Astrocyte (in vitro differentiated cells and primary cell): ENCODE measurements at regions not wholly inside any gene's neighbourhood (a gene's known extent, or its start where the extent isn't known, plus 50 kb on each side); places are given as distances from the start of the nearest gene placed in this dataset.

Experiments
- DNase-seq: peaks from one replicate; pipeline ENCODE4 v3.0.0-alpha.2; 2010; ENCODE audit warnings: low read depth
- FAIRE-seq: peaks from 2 replicates; lab custom pipeline; 2011; peaks lifted over from hg19 to GRCh38; lab: Jason Lieb, UNC
- H2AFZ ChIP-seq: 2 replicates; pipeline ENCODE4 v1.6.0; 2012; ENCODE audit warnings: low read depth, low read length, inconsistent platforms
- H3K27ac ChIP-seq: 2 replicates; pipeline ENCODE4 v1.5.1; 2011; ENCODE audit warnings: low read depth, low read length, inconsistent platforms
- H3K27me3 ChIP-seq: 2 replicates; pipeline ENCODE4 v1.6.0; 2011; ENCODE audit warnings: low read length, inconsistent platforms; ENCODE audit not compliant: insufficient read depth
- H3K36me3 ChIP-seq: 2 replicates; pipeline ENCODE4 v1.5.1; 2011; ENCODE audit warnings: low read length, inconsistent platforms; ENCODE audit not compliant: insufficient read depth
- H3K4me1 ChIP-seq: 2 replicates; pipeline ENCODE4 v1.5.1; 2011; ENCODE audit warnings: low read length, inconsistent platforms; ENCODE audit not compliant: insufficient read depth
- H3K4me2 ChIP-seq: 2 replicates; pipeline ENCODE4 v1.6.0; 2012; ENCODE audit warnings: low read length, inconsistent platforms
- H3K4me3 ChIP-seq: 2 replicates; pipeline ENCODE4 v1.5.1; 2011; ENCODE audit warnings: low read depth, mild to moderate bottlenecking, low read length, inconsistent platforms; ENCODE audit not compliant: insufficient read depth
- H3K79me2 ChIP-seq: 2 replicates; pipeline ENCODE4 v1.6.0; 2012; ENCODE audit warnings: mild to moderate bottlenecking, low read length, inconsistent platforms; ENCODE audit not compliant: insufficient read depth
- H3K9ac ChIP-seq: 2 replicates; pipeline ENCODE4 v1.6.0; 2012; ENCODE audit warnings: mild to moderate bottlenecking, low read length, inconsistent platforms
- H3K9me3 ChIP-seq: 2 replicates; pipeline ENCODE4 v1.5.1; 2012; ENCODE audit warnings: low read depth, mild to moderate bottlenecking, low read length, inconsistent platforms; ENCODE audit not compliant: insufficient read depth
- H4K20me1 ChIP-seq: 2 replicates; pipeline ENCODE4 v1.6.0; 2012; ENCODE audit warnings: low read length, inconsistent platforms; ENCODE audit not compliant: insufficient read depth
- H3K27ac Mint-ChIP-seq: one replicate; pipeline ENCODE4 v1.8.0; 2021; ENCODE audit warnings: mild to moderate bottlenecking, mixed read lengths; ENCODE audit not compliant: unreplicated experiment
- H3K27me3 Mint-ChIP-seq: one replicate; pipeline ENCODE4 v1.8.0; 2021; ENCODE audit warnings: low read depth, mixed read lengths; ENCODE audit not compliant: unreplicated experiment
- H3K36me3 Mint-ChIP-seq: one replicate; pipeline ENCODE4 v1.8.0; 2021; ENCODE audit warnings: low read depth, mixed read lengths; ENCODE audit not compliant: unreplicated experiment
- H3K4me1 Mint-ChIP-seq: one replicate; pipeline ENCODE4 v1.8.0; 2021; ENCODE audit warnings: low read depth, mixed read lengths; ENCODE audit not compliant: unreplicated experiment
- H3K4me3 Mint-ChIP-seq: one replicate; pipeline ENCODE4 v1.8.0; 2021; ENCODE audit warnings: mild to moderate bottlenecking, moderate library complexity, mixed read lengths; ENCODE audit not compliant: unreplicated experiment
- H3K9me3 Mint-ChIP-seq: one replicate; pipeline ENCODE4 v1.8.0; 2021; ENCODE audit warnings: mild to moderate bottlenecking, mixed read lengths; ENCODE audit not compliant: unreplicated experiment
- EZH2 ChIP-seq: IDR thresholded peaks from 2 replicates; pipeline ENCODE4 v1.6.1; 2012; ENCODE audit warnings: mild to moderate bottlenecking, low read length, inconsistent platforms; ENCODE audit not compliant: insufficient read depth
- TF ChIP-seq, protein P1 (sequence below): IDR thresholded peaks from 2 replicates; pipeline ENCODE4 v1.5.1; 2011; ENCODE audit warnings: low read depth, mild to moderate bottlenecking, inconsistent platforms, low read length, moderate library complexity; ENCODE audit not compliant: insufficient read depth

DNA sequence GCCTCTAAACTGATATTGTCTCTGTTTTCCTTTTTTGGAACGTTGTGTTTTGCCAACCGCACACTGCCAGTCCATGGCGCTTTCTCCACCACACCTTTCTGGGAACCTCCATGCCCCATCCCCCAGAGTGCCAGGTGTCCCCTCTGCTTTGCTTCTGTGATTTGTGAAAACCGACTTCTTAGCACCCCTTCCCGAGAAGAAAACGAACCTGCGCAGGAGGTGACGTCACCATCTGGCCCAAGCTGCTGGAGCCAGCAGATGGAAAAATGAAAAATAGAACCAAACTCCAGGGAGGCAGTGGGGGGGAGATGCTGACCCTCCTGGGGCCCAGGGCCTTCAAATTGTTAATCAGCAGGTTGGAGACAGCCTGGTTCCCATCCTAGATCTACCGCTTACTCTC lies 103.8 kb downstream of the HTR5A start:
- H4K20me1 ChIP-seq, result no peaks in the 10 kb centered on the region
- no peak overlapping the region for H3K27ac ChIP-seq
- no peaks in the 10 kb centered on the region for H3K9me3 ChIP-seq
- no peak for DNase-seq
- no peaks in the 10 kb centered on the region for H3K79me2 ChIP-seq
- Mint-ChIP-seq H3K27ac (no peak overlapping the region), H3K4me1 (no peaks in the 10 kb centered on the region), H3K27me3 (peaks cover 32% of the 10 kb centered on the region), H3K4me3 (no peak overlapping the region), H3K36me3 (no peaks in the 10 kb centered on the region), H3K9me3 (peaks cover 4% of the 10 kb centered on the region)
- FAIRE-seq, result no peak
- H3K4me1 ChIP-seq, result no peaks in the 10 kb centered on the region
- no peak overlapping the region for H3K4me3 ChIP-seq
- no peak for TF ChIP-seq EZH2
- TF ChIP-seq, protein P1, sequence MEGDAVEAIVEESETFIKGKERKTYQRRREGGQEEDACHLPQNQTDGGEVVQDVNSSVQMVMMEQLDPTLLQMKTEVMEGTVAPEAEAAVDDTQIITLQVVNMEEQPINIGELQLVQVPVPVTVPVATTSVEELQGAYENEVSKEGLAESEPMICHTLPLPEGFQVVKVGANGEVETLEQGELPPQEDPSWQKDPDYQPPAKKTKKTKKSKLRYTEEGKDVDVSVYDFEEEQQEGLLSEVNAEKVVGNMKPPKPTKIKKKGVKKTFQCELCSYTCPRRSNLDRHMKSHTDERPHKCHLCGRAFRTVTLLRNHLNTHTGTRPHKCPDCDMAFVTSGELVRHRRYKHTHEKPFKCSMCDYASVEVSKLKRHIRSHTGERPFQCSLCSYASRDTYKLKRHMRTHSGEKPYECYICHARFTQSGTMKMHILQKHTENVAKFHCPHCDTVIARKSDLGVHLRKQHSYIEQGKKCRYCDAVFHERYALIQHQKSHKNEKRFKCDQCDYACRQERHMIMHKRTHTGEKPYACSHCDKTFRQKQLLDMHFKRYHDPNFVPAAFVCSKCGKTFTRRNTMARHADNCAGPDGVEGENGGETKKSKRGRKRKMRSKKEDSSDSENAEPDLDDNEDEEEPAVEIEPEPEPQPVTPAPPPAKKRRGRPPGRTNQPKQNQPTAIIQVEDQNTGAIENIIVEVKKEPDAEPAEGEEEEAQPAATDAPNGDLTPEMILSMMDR, result no peak
- H3K4me2 ChIP-seq, result no peak overlapping the region
- H2AFZ ChIP-seq, result no peak overlapping the region
- H3K36me3 ChIP-seq, result no peaks in the 10 kb centered on the region
- H3K9ac ChIP-seq, result no peak overlapping the region
- peaks cover 2% of the 10 kb centered on the region for H3K27me3 ChIP-seq

GRCh38 chr7:155178096-155178495 lies 108.0 kb downstream of the HTR5A start:
- TF ChIP-seq EZH2, result no peak
- TF ChIP-seq, protein P1, result no peak
- Histone ChIP-seq H3K27ac (no peak overlapping the region), H3K4me2 (no peak overlapping the region), H3K9ac (no peak overlapping the region), H3K4me1 (no peaks in the 10 kb centered on the region), H3K27me3 (peaks cover 2% of the 10 kb centered on the region), H2AFZ (no peak overlapping the region), H3K36me3 (no peaks in the 10 kb centered on the region), H3K79me2 (no peaks in the 10 kb centered on the region), H4K20me1 (no peaks in the 10 kb centered on the region), H3K9me3 (no peaks in the 10 kb centered on the region), H3K4me3 (no peak overlapping the region)
- Mint-ChIP-seq H3K4me3 (no peak overlapping the region), H3K36me3 (no peaks in the 10 kb centered on the region), H3K9me3 (peaks cover 13% of the 10 kb centered on the region), H3K4me1 (no peaks in the 10 kb centered on the region), H3K27me3 (peaks cover 18% of the 10 kb centered on the region), H3K27ac (no peak overlapping the region)
- DNase-seq (no peak), FAIRE-seq (no peak)

- Histone ChIP-seq H3K27ac (no peak overlapping the region), H3K4me3 (no peak overlapping the region), H3K4me1 (no peaks in the 10 kb centered on the region), H2AFZ (no peak overlapping the region), H3K27me3 (peaks cover 2% of the 10 kb centered on the region), H3K36me3 (no peaks in the 10 kb centered on the region), H3K9me3 (peaks cover 21% of the 10 kb centered on the region), H4K20me1 (no peaks in the 10 kb centered on the region), H3K79me2 (no peaks in the 10 kb centered on the region), H3K9ac (no peak overlapping the region), H3K4me2 (no peak overlapping the region)
- no peak for DNase-seq
- TF ChIP-seq EZH2, result no peak
- TF ChIP-seq, protein P1, result no peak
- Mint-ChIP-seq H3K9me3 (peaks cover 34% of the 10 kb centered on the region), H3K4me3 (no peak overlapping the region), H3K27me3 (peaks cover 8% of the 10 kb centered on the region), H3K4me1 (no peaks in the 10 kb centered on the region), H3K36me3 (no peaks in the 10 kb centered on the region), H3K27ac (no peak overlapping the region)
- FAIRE-seq, result no peak
These were observed 111.6 kb downstream of the HTR5A start for GRCh38 chr7:155181768-155182167.
